Neural cell (in vitro differentiated cells): ENCODE measurements at regions not wholly inside any gene's neighbourhood (a gene's known extent, or its start where the extent isn't known, plus 50 kb on each side); places are given as distances from the start of the nearest gene placed in this dataset.
"Not testable (repeated sequence)": the region's sequence is repeated elsewhere in the genome, so short reads cannot be mapped to it uniquely, and the experiment has no call there.

Experiments
- H2AFZ ChIP-seq: fragments of 200-600, 300-800 bp; sonication (generic), shearing (Covaris generic); 2 replicates; pipeline ENCODE4 v1.6.0; 2014; ENCODE audit warnings: low read depth, mild to moderate bottlenecking, antibody characterized with exemption, low read length, moderate library complexity
- H3F3A ChIP-seq: fragments of 200-600 bp; shearing (Covaris generic); 2 replicates; pipeline ENCODE4 v1.6.1; 2016; ENCODE audit warnings: mild to moderate bottlenecking, moderate library complexity, mixed read lengths, antibody characterized with exemption, low read length; ENCODE audit not compliant: insufficient read depth, poor library complexity, severe bottlenecking
- H3K27ac ChIP-seq: fragments of 200-600, 300-800 bp; sonication (generic), shearing (Covaris generic); 2 replicates; pipeline ENCODE4 v1.5.1; 2014; ENCODE audit warnings: mild to moderate bottlenecking, low read length, moderate library complexity
- H3K27me3 ChIP-seq: fragments of 300-800, 200-600 bp; sonication (generic), shearing (Covaris generic); 2 replicates; pipeline ENCODE4 v1.6.0; 2014; ENCODE audit warnings: mild to moderate bottlenecking, low read depth, low read length, moderate library complexity; ENCODE audit not compliant: insufficient read depth
- H3K36me3 ChIP-seq: fragments of 300-800, 200-600 bp; sonication (generic), shearing (Covaris generic); 2 replicates; pipeline ENCODE4 v1.5.1; 2014; ENCODE audit warnings: mild to moderate bottlenecking, antibody characterized with exemption, low read length, moderate library complexity; ENCODE audit not compliant: insufficient read depth
- H3K4me2 ChIP-seq: fragments of 300-800, 200-600 bp; sonication (generic), shearing (Covaris generic); 2 replicates; pipeline ENCODE4 v1.6.0; 2014; ENCODE audit warnings: mild to moderate bottlenecking, low read length
- H3K4me3 ChIP-seq: fragments of 300-800, 200-600 bp; sonication (generic), shearing (Covaris generic); 2 replicates; pipeline ENCODE4 v1.5.1; 2014; ENCODE audit warnings: mild to moderate bottlenecking, low read length, moderate library complexity
- H3K79me2 ChIP-seq: fragments of 200-600 bp; shearing (Covaris generic); replicated peaks from 2 replicates; pipeline ENCODE4 v1.6.0; 2014; ENCODE audit warnings: mild to moderate bottlenecking, low read length, moderate library complexity; ENCODE audit not compliant: insufficient read depth
- H3K9ac ChIP-seq: fragments of 300-800, 200-600 bp; sonication (generic), shearing (Covaris generic); 2 replicates; pipeline ENCODE4 v1.6.1; 2016; ENCODE audit warnings: mild to moderate bottlenecking, low read length, mixed read lengths
- H3K9me2 ChIP-seq: fragments of 200-600 bp; shearing (Covaris generic); 2 replicates; pipeline ENCODE4 v1.6.1; 2016; ENCODE audit warnings: mild to moderate bottlenecking, low read length, mixed read lengths; ENCODE audit not compliant: insufficient read depth
- H3K9me3 ChIP-seq: fragments of 200-600, 300-800 bp; sonication (generic), shearing (Covaris generic); 2 replicates; pipeline ENCODE4 v1.6.1; 2016; ENCODE audit warnings: mild to moderate bottlenecking, mixed run types, low read length, moderate library complexity, mixed read lengths
- H4K20me1 ChIP-seq: fragments of 200-600 bp; shearing (Covaris generic); 2 replicates; pipeline ENCODE4 v1.6.1; 2016; ENCODE audit warnings: mild to moderate bottlenecking, mixed run types; ENCODE audit not compliant: insufficient read depth
- CTCF ChIP-seq: fragments of 450-650 bp; IDR thresholded peaks from 2 replicates; pipeline ENCODE4 v1.5.1; 2014; ENCODE audit warnings: antibody characterized with exemption, mild to moderate bottlenecking, moderate library complexity; ENCODE audit not compliant: poor library complexity, severe bottlenecking
- EP300 ChIP-seq: fragments of 450-650 bp; conservative IDR thresholded peaks from 2 replicates; pipeline ENCODE4 v1.6.1; 2014; ENCODE audit warnings: antibody characterized with exemption, mild to moderate bottlenecking, moderate library complexity; ENCODE audit not compliant: poor library complexity, severe bottlenecking
- EZH2 ChIP-seq: fragments of 200-600, 300-800 bp; shearing (Covaris generic), sonication (generic); IDR thresholded peaks from 2 replicates; pipeline ENCODE4 v1.6.1; 2014; ENCODE audit warnings: antibody characterized with exemption, low read length, borderline replicate concordance, mild to moderate bottlenecking; ENCODE audit not compliant: insufficient read depth, poor library complexity, severe bottlenecking
- MXI1 ChIP-seq: fragments of 450-650 bp; conservative IDR thresholded peaks from 2 replicates; pipeline ENCODE4 v1.6.1; 2014; ENCODE audit warnings: antibody characterized with exemption, mild to moderate bottlenecking; ENCODE audit not compliant: poor library complexity, severe bottlenecking
- POLR2AphosphoS5 ChIP-seq: IDR thresholded peaks from 2 replicates; pipeline ENCODE4 v1.6.1; 2012
- RAD21 ChIP-seq: fragments of 450-650 bp; conservative IDR thresholded peaks from 2 replicates; pipeline ENCODE4 v1.6.1; 2014; ENCODE audit warnings: antibody characterized with exemption, mild to moderate bottlenecking, moderate library complexity
- SMC3 ChIP-seq: fragments of 450-650 bp; conservative IDR thresholded peaks from 2 replicates; pipeline ENCODE4 v1.6.1; 2014; ENCODE audit warnings: antibody characterized with exemption, mild to moderate bottlenecking, moderate library complexity; ENCODE audit not compliant: poor library complexity
- TAF1 ChIP-seq: IDR thresholded peaks from 2 replicates; pipeline ENCODE4 v1.6.1; 2012; ENCODE audit warnings: low read depth
- TF ChIP-seq, protein P1 (sequence below): IDR thresholded peaks from 2 replicates; pipeline ENCODE4 v1.6.1; 2012; ENCODE audit warnings: borderline replicate concordance

DNA sequence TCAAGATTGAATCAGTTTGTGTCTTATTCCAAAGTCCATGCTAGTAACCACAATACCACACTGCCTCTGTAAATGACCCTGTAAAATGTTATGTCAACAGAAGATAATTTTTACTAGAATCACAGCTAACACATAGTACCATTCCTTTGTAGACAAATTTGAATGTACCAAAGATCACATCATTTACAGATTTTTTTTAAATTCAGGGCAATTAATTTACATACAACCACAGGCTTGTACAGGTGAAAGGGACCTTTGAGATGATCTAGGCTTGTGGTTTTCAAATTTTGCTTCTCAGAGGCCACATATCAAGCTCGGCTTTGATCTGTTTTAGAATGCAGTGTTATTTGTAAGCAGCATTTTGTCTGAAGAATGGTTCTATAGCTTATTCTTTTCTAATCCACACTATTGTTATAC lies 63.8 kb upstream of the PPM1B start:
- Histone ChIP-seq H3K9me2 (no peaks in the 10 kb centered on the region), H4K20me1 (no peaks in the 10 kb centered on the region), H3K36me3 (no peaks in the 10 kb centered on the region), H3K27me3 (no peaks in the 10 kb centered on the region), H3K9ac (no peak overlapping the region), H3K9me3 (no peaks in the 10 kb centered on the region), H3K4me3 (no peak overlapping the region), H2AFZ (no peak overlapping the region), H3K27ac (no peak overlapping the region), H3K79me2 (no peaks in the 10 kb centered on the region), H3F3A (no peaks in the 10 kb centered on the region), H3K4me2 (no peak overlapping the region)
- TF ChIP-seq CTCF (no peak), RAD21 (no peak), EZH2 (no peak), EP300 (no peak), MXI1 (no peak), TAF1 (no peak), POLR2AphosphoS5 (no peak), SMC3 (no peak)
- TF ChIP-seq, protein P1, sequence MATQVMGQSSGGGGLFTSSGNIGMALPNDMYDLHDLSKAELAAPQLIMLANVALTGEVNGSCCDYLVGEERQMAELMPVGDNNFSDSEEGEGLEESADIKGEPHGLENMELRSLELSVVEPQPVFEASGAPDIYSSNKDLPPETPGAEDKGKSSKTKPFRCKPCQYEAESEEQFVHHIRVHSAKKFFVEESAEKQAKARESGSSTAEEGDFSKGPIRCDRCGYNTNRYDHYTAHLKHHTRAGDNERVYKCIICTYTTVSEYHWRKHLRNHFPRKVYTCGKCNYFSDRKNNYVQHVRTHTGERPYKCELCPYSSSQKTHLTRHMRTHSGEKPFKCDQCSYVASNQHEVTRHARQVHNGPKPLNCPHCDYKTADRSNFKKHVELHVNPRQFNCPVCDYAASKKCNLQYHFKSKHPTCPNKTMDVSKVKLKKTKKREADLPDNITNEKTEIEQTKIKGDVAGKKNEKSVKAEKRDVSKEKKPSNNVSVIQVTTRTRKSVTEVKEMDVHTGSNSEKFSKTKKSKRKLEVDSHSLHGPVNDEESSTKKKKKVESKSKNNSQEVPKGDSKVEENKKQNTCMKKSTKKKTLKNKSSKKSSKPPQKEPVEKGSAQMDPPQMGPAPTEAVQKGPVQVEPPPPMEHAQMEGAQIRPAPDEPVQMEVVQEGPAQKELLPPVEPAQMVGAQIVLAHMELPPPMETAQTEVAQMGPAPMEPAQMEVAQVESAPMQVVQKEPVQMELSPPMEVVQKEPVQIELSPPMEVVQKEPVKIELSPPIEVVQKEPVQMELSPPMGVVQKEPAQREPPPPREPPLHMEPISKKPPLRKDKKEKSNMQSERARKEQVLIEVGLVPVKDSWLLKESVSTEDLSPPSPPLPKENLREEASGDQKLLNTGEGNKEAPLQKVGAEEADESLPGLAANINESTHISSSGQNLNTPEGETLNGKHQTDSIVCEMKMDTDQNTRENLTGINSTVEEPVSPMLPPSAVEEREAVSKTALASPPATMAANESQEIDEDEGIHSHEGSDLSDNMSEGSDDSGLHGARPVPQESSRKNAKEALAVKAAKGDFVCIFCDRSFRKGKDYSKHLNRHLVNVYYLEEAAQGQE = no peak

DNA sequence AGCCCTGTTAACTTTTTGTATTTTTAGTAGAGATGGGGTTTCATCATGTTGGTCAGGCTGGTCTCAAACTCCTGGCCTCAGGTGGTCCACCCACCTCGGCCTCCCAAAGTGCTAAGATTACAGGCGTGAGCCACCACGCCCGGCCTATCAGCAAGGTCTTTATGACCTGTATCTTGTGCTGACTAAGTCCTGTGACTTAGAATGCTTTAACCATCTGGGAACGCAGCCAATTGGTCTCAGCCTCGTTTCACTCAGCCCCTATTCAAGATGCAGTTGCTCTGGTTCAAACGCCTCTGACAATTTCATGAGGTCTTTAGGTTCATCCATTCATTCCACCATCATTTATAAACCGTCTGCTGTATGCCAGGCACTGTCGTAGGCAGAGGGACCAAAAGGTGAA lies 62.2 kb upstream of the PPM1B start:
- H3K79me2 ChIP-seq, H2AFZ ChIP-seq, H3F3A ChIP-seq, H3K4me3 ChIP-seq, H3K27me3 ChIP-seq, H3K36me3 ChIP-seq, H3K9me2 ChIP-seq, H3K9ac ChIP-seq, H3K4me2 ChIP-seq, H4K20me1 ChIP-seq, H3K9me3 ChIP-seq, H3K27ac ChIP-seq: not testable (repeated sequence)

GRCh38 chr2:44107086-44107740 lies 61.5 kb upstream of the PPM1B start:
- H3K9ac ChIP-seq = no peak overlapping the region

More at GRCh38 chr2:44107086-44107740, 61.5 kb upstream of the PPM1B start:
- Histone ChIP-seq H3K4me3 (no peak overlapping the region), H2AFZ (no peak overlapping the region), H3K4me2 (no peak overlapping the region), H3F3A (no peaks in the 10 kb centered on the region), H4K20me1 (no peaks in the 10 kb centered on the region), H3K9me2 (no peaks in the 10 kb centered on the region), H3K79me2 (no peaks in the 10 kb centered on the region), H3K27ac (no peak overlapping the region), H3K27me3 (no peaks in the 10 kb centered on the region), H3K36me3 (no peaks in the 10 kb centered on the region), H3K9me3 (no peaks in the 10 kb centered on the region)
- TF ChIP-seq MXI1 (no peak), SMC3 (no peak), TAF1 (no peak), EZH2 (no peak), POLR2AphosphoS5 (no peak), RAD21 (no peak), EP300 (no peak), CTCF (no peak)
- TF ChIP-seq, protein P1 = no peak
